HEK293T (cell line): ENCODE measurements at regions not wholly inside any gene's neighbourhood (a gene's known extent, or its start where the extent isn't known, plus 50 kb on each side); places are given as distances from the start of the nearest gene placed in this dataset.
"Not testable (repeated sequence)": the region's sequence is repeated elsewhere in the genome, so short reads cannot be mapped to it uniquely, and the experiment has no call there.

Experiments used
- CTCF ChIA-PET: fragments of 350-600 bp; formaldehyde crosslinking; extraction: SDS; loops from one replicate; lab custom pipeline; 2021; ENCODE audit warnings: antibody characterized with exemption, inconsistent platforms; lab: Yijun Ruan, JAX
- POLR2A ChIA-PET: fragments of 350-600 bp; formaldehyde crosslinking; extraction: SDS; loops from one replicate; lab custom pipeline; 2020; ENCODE audit warnings: antibody characterized with exemption, inconsistent platforms; lab: Yijun Ruan, JAX
- DNase-seq: peaks from one replicate; pipeline ENCODE4 v3.0.0; 2012; ENCODE audit warnings: mixed read lengths; ENCODE audit errors: extremely low spot score
- ARNT ChIP-seq: fragments of 450-650 bp; IDR thresholded peaks from 2 replicates; pipeline ENCODE4 v1.6.1; 2017; ENCODE audit warnings: mild to moderate bottlenecking
- BHLHE40 ChIP-seq: fragments of 450-650 bp; IDR thresholded peaks from 2 replicates; pipeline ENCODE4 v1.6.1; 2016; ENCODE audit warnings: mild to moderate bottlenecking, moderate library complexity, borderline replicate concordance
- CTBP1 ChIP-seq: fragments of 450-650 bp; IDR thresholded peaks from 2 replicates; pipeline ENCODE4 v1.6.1; 2016; ENCODE audit warnings: borderline replicate concordance
- ELF4 ChIP-seq: fragments of 450-650 bp; IDR thresholded peaks from 2 replicates; pipeline ENCODE4 v1.6.1; 2017; ENCODE audit warnings: antibody characterized with exemption
- FOXA1 ChIP-seq: fragments of 450-650 bp; IDR thresholded peaks from 2 replicates; pipeline ENCODE4 v1.6.1; 2016; ENCODE audit warnings: mild to moderate bottlenecking
- FOXK2 ChIP-seq: fragments of 450-650 bp; IDR thresholded peaks from 2 replicates; pipeline ENCODE4 v1.6.1; 2016; ENCODE audit warnings: mild to moderate bottlenecking
- FOXM1 ChIP-seq: fragments of 450-650 bp; IDR thresholded peaks from 2 replicates; pipeline ENCODE4 v1.6.1; 2017; ENCODE audit warnings: mild to moderate bottlenecking, borderline replicate concordance
- HDGF ChIP-seq: fragments of 450-650 bp; IDR thresholded peaks from 2 replicates; pipeline ENCODE4 v1.6.1; 2017; ENCODE audit warnings: antibody characterized with exemption, borderline replicate concordance
- L3MBTL2 ChIP-seq: fragments of 450-650 bp; conservative IDR thresholded peaks from 2 replicates; pipeline ENCODE4 v1.6.1; 2016; ENCODE audit warnings: mild to moderate bottlenecking
- LEF1 ChIP-seq: fragments of 450-650 bp; IDR thresholded peaks from 2 replicates; pipeline ENCODE4 v1.6.1; 2017; ENCODE audit warnings: mild to moderate bottlenecking, borderline replicate concordance
- NFRKB ChIP-seq: fragments of 450-650 bp; IDR thresholded peaks from 2 replicates; pipeline ENCODE4 v1.6.1; 2016; ENCODE audit warnings: mild to moderate bottlenecking, moderate library complexity
- PKNOX1 ChIP-seq: fragments of 450-650 bp; IDR thresholded peaks from 2 replicates; pipeline ENCODE4 v1.6.1; 2016
- SP1 ChIP-seq: fragments of 450-650 bp; IDR thresholded peaks from 2 replicates; pipeline ENCODE4 v1.6.1; 2017
- SUZ12 ChIP-seq: fragments of 450-650 bp; IDR thresholded peaks from 2 replicates; pipeline ENCODE4 v1.6.1; 2016; ENCODE audit warnings: mild to moderate bottlenecking
- TARDBP ChIP-seq: fragments of 450-650 bp; IDR thresholded peaks from 2 replicates; pipeline ENCODE4 v1.6.1; 2016
- ZNF384 ChIP-seq: fragments of 450-650 bp; IDR thresholded peaks from 2 replicates; pipeline ENCODE4 v1.6.1; 2016

GRCh38 chr16:58853854-58854791 lies 120.0 kb upstream of the GOT2 start:
- no peak for TF ChIP-seq L3MBTL2
- TF ChIP-seq BHLHE40: no peak
- no peak for TF ChIP-seq HDGF
- no peak for TF ChIP-seq PKNOX1
- no peak for TF ChIP-seq SP1
- no peak for TF ChIP-seq CTBP1
- TF ChIP-seq SUZ12: no peak
- TF ChIP-seq FOXM1: no peak
- TF ChIP-seq LEF1: no peak
- TF ChIP-seq FOXA1: no peak
- TF ChIP-seq FOXK2: no peak
- no peak for TF ChIP-seq ARNT
- TF ChIP-seq ZNF384: no peak
- POLR2A ChIA-PET: no interaction called here
- CTCF ChIA-PET: no interaction called here
- DNase-seq: no peak

DNA sequence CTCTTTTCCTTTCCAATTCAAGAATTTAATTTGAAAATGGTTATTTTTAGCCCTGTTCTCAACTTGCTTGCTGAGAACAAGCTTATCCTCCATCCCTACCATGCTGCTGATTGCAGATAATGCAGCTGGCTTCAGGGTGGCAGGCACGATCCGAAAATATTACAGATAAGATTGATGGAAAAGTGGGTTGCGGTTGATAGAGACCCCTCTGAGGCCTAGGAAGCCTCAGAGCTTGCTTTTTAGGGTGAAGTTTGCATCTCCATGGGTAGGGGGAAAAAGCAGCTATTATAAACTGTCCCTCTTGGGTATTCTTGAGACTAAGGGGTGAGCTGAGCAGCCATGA lies 116.5 kb upstream of the GOT2 start:
- TF ChIP-seq ARNT: no peak
- no peak for TF ChIP-seq PKNOX1
- no peak for TF ChIP-seq LEF1
- TF ChIP-seq FOXM1: no peak
- TF ChIP-seq BHLHE40: no peak
- no peak for TF ChIP-seq TARDBP
- TF ChIP-seq FOXA1: no peak
- no peak for TF ChIP-seq ELF4
- TF ChIP-seq L3MBTL2: no peak
- no peak for TF ChIP-seq HDGF
- no peak for TF ChIP-seq NFRKB
- no peak for TF ChIP-seq ZNF384
- no peak for TF ChIP-seq FOXK2
- no peak for TF ChIP-seq SUZ12
- no peak for TF ChIP-seq CTBP1
- TF ChIP-seq SP1: no peak
- no peak for DNase-seq
- ChIA-PET CTCF (no interaction called here), POLR2A (no interaction called here)

GRCh38 chr16:58850019-58850677 lies 116.0 kb upstream of the GOT2 start:
- no peak for DNase-seq
- CTCF ChIA-PET: no interaction called here
- no peak for TF ChIP-seq SP1
- no peak for TF ChIP-seq PKNOX1
- no peak for TF ChIP-seq ARNT
- TF ChIP-seq LEF1: no peak
- TF ChIP-seq ZNF384: no peak
- no peak for TF ChIP-seq NFRKB
- no peak for TF ChIP-seq BHLHE40
- no peak for TF ChIP-seq CTBP1
- TF ChIP-seq FOXM1: no peak
- TF ChIP-seq FOXK2: no peak
- TF ChIP-seq SUZ12: no peak
- no peak for TF ChIP-seq L3MBTL2
- TF ChIP-seq FOXA1: no peak
- TF ChIP-seq TARDBP: no peak
- TF ChIP-seq HDGF: no peak
- no peak for TF ChIP-seq ELF4
- POLR2A ChIA-PET: no interaction called here

- TF ChIP-seq PKNOX1: no peak
- no peak for TF ChIP-seq ELF4
- no peak for TF ChIP-seq L3MBTL2
- no peak for TF ChIP-seq BHLHE40
- no peak for TF ChIP-seq HDGF
- TF ChIP-seq CTBP1: no peak
- POLR2A ChIA-PET: no interaction called here
- no peak for DNase-seq
- CTCF ChIA-PET: no interaction called here
Observed at GRCh38 chr16:58848662-58849002, 114.5 kb upstream of the GOT2 start.

GRCh38 chr16:58847902-58848661 lies 114.0 kb upstream of the GOT2 start:
- DNase-seq: no peak
- ChIA-PET POLR2A (no interaction called here), CTCF (no interaction called here)
- TF ChIP-seq ARNT: no peak
- no peak for TF ChIP-seq SP1
- no peak for TF ChIP-seq ELF4
- no peak for TF ChIP-seq SUZ12
- TF ChIP-seq NFRKB: no peak
- TF ChIP-seq L3MBTL2: no peak
- no peak for TF ChIP-seq CTBP1
- TF ChIP-seq FOXA1: no peak

GRCh38 chr16:58846226-58846625 lies 112.1 kb upstream of the GOT2 start:
- DNase-seq, POLR2A ChIA-PET, CTCF ChIA-PET: not testable (repeated sequence)
